COLO668 (cell line): ENCODE measurements at regions not wholly inside any gene's neighbourhood (a gene's known extent, or its start where the extent isn't known, plus 50 kb on each side); places are given as distances from the start of the nearest gene placed in this dataset.
"Not testable (repeated sequence)": the region's sequence is repeated elsewhere in the genome, so short reads cannot be mapped to it uniquely, and the experiment has no call there.

Experiments used
- DNase-seq: peaks from one replicate; lab custom pipeline; 2025; ENCODE audit not compliant: unreplicated experiment; lab: John Stamatoyannopoulos, UW

DNA sequence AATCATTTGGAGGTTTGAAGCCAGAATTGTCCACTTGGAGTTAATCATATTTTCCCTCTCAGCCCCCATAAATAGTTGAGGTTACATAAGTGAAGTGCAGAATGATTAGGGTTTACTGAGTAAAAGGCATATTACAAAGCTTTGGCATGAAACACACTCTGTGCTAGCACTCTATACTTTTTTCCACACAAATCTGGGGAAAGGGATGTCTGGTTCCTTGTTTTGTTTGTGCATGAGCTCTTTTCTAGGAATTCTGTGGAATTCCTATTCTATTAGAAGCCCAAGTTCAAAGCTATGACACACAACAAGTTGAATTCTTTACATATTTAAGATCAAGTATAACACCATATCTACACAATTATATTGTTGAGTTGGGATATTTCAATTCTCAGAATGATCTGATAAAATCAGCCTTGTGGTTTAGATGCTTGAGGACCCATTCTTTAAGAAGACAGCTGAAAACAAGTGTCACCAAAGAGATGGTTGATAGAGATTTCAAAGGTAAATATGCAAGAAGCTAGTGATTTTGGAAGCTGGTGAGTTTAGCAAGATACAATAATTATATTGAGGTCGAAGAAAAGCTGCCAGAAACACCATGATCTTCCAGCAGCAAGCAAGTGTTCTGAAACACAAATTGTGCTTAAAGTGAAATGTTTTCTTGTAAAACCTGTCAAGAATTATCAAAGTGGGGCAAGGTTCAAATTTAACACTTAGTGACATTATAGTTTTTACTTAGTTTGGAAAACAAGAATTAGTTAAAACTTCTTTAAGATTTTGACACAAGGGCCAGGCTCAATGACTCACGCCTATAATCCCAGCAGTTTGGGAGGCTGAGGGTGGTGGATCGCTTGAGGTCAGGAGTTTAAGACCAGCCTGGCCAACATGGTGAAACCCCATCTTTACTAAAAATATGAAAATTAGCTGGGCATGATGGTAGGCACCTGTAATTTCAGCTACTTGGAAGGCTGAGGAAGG lies 122.6 kb downstream of the INHBA start:
- no peak for DNase-seq

DNA sequence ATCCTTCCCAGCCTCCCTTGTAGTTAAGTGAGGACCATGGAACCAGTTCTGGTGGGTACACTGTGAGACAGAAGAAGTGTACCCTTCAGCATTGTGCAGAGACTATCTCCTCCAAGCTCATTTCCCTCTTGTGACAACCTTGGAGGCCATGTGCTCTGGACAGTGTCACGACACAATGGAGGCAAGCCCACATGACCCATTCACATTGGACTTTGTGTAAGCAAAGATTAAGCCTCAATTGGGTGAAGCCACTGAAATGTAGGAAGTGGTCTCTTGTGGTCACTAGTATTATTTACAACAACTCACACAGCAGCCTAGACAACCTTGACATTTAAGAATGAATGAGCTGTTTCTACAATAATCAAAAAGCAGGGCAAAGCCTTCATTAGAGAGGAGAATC lies 124.2 kb downstream of the INHBA start:
- DNase-seq, result no peak

DNA sequence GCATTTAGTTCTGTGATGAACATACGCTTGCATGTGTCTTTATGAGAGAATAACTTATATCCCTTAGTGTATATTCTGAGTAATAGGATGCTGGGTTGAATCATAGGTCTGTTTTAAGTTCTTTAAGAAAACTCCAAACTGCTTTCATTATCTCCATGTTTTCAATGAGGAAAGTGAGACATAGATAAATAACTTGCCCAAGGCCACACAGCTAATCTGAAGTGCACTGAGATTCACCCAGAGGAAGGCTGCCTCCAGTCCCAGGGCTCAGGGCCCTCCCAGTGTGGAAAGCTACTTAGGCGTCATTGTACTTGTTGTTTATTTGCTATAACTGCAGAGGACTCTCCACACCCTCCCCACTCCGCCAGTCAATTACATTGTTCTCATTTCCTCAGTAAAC lies 126.7 kb downstream of the INHBA start:
- no peak for DNase-seq

DNA sequence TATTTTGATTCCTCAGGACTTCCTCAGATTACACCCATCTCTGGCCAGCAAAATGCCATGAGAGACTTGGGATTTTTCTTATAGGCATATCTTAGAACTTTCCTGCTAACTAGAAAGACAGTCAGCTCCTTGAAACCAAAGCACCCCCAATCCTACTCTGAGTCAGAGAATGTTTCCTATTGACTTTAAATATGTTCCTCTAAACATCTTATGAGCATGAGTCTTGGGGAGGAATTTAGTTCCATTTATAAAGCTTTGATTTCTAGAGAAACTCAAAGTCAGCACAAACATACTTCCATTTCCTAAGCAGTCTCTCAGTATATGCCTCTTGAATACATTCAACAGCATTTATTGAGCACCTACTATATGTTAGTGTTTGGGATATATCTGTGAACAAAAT lies 128.5 kb downstream of the INHBA start:
- DNase-seq, result no peak

DNA sequence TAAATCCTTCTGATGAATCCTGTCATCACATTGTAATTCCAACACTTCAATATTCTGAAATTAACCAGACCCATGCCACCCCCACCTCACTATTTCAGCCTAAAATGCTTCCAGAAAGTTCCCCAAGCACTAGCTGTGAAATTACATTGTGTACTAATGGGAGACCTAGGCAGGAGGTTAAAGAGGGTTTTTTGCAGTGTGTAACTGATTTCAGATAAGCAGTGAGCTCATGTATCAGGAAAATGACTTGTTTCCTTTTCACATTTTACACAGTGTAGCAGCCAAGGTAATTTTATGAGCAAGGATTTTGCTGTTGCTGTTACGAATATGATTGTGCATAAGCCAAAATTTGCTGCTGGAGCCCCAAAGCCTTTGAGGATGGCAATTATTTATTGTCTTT lies 129.0 kb downstream of the INHBA start:
- DNase-seq, result no peak

DNA sequence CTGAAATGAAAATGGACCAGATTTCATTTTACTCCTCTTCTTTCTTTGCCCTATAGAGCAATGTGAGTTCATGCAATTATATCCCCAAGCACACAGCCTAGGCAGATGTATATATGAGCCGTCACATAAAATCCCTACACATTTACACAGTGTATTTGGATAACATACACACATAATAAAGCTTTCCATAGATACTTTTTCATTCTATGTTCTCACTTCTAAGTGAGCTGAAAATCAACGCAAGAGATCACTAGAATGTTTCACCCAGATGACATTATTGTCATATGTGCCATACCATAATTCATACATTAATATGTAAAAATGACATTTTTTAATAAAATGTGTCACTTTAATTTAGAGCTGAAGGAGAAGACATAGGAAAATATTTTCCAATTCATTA lies 129.4 kb downstream of the INHBA start:
- DNase-seq, result no peak

DNA sequence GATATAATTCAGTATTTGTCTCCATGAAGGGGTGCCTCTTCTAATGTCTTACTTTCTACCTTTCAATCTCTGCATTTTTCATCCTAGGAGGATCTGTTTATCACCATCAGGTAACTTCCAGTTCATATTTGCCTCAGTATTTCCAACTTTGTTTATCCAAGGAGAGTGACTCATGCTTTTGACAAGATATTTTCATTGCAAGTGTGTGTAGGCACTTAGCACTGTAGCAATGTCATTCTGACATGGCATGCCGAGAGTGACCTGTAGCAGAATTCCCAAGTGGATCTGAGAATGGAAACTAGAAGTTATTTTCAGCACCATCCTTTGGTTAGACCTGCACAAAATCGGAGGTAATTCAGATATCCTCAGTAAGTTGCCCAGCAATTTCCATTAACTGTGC lies 129.9 kb downstream of the INHBA start:
- no peak for DNase-seq

DNA sequence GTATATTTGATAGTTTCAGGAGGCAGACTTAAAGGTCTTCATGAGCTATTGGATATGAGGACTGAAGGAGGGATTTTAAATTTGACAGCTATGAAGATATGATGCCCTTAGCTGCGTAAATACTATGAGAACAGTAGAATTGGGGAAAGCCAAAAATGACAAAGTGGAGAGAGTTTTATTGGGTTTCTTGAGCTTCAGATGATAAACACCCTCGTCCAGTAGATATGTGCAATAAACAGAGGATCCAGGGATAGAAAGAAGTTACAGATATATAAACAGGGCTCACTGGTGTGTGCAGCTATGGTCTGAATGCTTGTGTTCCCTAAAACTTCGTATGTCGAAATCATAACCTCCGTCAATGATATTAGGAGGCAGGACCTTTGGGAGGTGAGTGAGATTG lies 131.3 kb downstream of the INHBA start:
- no peak for DNase-seq

DNA sequence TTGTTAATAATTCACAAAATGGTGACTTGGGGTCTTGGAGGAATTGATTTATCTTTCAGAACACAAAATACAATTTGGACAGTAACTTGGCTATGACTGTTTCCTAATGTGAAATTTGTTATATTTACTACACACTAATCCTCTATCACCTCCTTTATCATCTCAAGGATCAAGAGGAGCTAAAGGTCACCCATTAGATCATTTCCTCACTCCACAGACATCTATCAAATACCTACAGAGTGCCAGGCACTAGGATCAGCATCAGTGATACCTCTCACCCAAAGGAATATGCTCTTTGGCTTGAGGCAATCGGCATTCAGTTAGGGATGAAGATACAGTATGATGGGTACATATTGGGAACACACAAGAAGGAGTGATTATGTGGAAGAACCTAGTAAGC lies 132.1 kb downstream of the INHBA start:
- DNase-seq, result no peak

DNA sequence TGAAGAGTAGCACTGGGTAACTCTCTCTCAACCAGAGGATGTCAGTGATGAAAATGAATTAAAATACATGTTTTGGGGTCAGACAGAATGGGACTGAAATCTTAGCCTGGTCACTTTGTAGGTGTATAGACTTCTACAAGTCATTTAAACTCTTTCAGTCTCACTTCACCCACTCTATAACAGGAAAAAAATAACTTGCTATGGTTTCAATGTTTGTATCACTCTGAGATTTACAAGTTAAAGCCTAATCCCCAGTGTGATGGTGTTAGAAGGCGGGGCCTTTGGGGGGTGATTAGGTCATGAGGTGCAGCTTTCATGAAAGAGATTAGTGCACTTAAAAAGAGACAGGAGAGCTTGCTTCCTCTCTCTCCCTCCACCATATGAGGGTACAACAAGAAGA lies 134.8 kb downstream of the INHBA start:
- DNase-seq, result no peak

DNA sequence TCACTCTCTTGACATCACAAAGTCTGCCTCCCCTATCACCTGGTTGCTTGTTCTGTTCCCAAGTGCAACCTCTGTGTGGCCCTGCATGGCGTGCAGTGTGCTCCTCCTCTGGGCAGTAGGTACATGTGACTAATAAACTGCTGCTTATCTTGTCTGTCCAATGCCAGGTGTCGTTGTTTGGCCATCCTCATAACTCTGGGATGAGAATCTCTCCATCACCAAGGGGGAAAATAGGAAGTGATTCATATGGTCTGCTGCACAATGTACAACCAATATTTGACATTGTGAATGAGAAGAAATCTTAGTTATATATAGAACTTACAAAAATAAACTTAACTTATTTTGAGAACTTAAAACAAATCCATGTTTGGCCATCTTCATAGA lies 135.2 kb downstream of the INHBA start:
- no peak for DNase-seq

DNA sequence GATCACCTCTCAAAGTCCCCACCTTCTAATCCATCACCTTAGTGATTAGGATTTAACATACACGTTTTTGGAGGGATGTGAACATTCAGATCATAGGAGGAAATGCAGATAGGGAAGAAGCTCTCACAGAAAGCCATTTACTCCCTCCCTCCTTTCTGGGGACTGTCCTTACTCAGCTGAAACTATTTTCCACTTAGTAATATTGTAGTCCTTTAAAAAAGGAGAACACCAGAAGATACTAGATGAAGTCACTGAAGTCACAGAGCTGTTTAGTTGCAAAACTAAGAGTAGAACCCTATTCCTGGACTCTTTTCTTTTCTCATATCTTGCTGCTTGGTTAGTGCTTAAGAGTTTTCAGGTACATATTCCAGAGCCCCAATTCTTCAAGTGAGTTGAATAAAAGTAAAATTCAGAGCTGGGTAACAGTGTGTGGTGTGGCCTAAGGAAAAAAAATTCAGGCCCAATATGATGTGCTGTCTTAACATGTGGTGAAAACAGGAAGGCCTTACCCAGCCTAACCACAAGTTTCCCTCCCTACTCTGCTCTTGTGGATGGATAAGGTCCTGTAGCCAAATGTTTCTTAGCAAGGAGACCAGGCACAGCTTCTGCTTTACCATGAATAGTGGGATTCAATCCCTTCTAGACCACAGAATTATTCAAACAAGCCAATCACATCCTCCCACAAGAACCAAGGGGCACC lies 135.7 kb downstream of the INHBA start:
- no peak for DNase-seq

DNA sequence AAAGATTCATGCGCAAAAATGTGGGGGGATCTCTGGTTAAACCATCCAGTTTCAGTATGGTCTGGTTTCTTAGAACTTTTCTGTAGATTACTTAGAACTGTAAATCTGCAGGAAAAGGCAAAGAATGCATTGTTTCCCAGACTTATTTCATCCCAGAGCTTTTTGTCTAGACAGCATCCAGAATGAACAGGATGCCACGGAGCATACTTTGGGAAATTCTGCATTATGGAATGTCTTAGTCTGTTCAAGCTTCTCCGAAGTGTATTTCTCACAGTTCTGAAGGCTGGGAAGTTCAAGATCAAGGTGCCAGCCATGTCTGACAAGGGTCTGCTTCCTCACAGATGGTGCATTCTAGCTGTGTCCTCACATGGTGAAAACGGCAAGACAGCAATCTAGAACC lies 136.3 kb downstream of the INHBA start:
- DNase-seq, result no peak

DNA sequence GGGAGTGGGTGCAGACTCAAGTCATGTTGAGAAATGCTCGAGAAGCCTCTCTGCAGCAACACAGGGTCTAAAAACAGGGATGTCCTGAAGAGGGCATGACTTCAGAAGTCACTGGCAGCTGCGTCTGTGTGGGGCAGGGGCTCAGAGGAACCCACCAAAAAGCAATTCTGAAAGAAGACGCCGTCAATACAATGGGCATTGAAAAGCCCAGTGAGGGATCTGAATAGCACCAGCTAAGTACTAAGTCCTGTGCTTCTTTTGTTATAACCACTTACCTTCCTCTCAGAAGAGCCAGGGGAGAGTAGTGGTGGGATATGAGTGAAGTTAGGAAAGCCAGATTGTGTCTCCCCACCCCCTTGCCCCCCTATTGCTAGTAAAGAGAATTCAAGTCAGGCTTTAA lies 137.2 kb downstream of the INHBA start:
- no peak for DNase-seq

DNA sequence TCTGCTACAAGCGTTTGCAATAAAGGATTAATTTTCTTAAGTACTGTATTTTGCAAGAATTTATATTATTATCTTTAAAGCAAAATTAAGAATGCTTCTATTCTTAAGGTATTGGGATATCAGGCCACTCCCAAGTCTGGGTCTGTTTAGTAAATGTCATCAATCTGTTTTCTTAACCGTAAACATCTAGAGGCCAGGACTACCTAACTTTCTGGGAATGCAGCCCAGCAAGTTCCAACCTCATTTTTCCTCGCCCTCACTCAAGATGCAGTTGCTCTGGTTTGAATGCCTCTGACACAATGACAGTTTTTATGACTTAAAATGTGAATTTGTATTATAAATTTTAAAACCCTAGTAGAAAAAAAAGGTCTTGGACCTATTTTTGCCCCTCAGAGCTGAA lies 143.5 kb downstream of the INHBA start:
- no peak for DNase-seq

DNA sequence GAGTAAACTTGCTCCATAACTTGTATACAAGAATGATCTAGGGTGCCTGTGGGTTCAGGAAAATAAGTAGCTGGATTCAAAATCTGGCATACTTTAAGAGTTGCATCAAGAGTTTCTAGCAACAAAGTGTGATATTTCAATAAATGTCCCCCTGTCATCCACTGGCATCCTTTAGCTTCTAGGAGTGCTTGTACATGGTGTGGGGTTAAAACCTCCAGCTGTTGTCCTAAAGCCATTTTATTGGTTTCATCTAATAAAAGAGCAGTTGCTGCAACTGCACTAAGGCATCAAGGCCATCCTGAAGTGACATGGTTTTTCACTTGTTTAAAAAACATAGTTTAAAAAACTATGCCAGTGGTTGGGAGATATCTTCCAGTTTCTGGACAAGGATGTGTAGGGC lies 148.4 kb downstream of the INHBA start:
- DNase-seq, result no peak

DNA sequence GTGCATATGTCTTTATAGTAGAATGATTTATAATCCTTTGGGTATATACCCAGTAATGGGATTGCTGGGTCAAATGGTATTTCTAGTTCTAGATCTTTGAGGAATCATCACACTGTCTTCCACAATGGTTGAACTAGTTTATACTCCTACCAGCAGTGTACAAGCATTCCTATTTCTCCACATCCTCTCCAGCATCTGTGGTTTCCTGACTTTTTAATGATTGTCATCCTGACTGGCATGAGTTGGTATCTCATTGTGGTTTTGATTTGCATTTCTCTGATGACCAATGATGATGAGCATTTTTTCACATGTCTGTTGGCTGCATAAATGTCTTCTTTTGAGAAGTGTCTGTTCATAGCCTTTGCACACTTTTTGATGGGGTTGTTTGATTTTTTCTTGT lies 152.8 kb downstream of the INHBA start:
- DNase-seq, result not testable (repeated sequence)

DNA sequence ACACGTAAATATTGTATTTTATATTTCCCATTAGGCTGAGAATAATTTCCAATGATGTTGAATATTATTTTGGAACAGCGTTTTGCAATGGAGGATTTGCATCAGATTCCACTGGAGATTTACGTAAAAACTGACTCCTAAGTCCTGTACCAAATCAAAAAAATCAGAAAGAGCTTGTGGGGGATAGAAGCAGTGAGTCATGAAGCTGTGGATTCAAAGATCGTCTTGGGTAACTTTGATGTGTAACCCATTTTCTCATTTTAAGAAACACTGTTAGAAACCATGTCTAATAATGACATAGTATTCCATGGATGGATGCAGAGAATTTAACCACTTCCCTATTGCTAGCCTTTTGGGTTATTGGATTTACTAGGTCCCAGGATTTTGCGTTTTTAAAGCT lies 158.6 kb downstream of the INHBA start:
- DNase-seq, result no peak

DNA sequence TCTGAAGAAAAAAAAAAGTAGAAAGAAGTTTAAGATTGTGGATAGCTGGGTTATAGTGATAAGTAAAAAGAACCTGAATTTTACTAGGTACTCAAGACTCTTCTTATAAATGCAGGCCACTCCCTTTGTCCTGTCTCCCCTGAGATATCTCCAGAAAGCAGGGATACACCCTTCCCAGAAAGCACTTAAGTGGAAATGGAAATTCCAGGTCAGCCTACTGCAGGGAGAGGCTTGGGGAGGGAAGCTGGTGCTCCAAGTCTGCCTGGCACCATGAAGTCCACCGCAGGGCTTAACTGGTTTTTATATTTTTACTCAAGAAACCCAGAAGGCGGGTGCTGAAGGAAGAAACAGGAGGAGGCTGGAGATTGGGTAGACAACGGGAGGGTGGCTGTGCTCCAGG lies 162.3 kb downstream of the INHBA start:
- DNase-seq, result no peak

DNA sequence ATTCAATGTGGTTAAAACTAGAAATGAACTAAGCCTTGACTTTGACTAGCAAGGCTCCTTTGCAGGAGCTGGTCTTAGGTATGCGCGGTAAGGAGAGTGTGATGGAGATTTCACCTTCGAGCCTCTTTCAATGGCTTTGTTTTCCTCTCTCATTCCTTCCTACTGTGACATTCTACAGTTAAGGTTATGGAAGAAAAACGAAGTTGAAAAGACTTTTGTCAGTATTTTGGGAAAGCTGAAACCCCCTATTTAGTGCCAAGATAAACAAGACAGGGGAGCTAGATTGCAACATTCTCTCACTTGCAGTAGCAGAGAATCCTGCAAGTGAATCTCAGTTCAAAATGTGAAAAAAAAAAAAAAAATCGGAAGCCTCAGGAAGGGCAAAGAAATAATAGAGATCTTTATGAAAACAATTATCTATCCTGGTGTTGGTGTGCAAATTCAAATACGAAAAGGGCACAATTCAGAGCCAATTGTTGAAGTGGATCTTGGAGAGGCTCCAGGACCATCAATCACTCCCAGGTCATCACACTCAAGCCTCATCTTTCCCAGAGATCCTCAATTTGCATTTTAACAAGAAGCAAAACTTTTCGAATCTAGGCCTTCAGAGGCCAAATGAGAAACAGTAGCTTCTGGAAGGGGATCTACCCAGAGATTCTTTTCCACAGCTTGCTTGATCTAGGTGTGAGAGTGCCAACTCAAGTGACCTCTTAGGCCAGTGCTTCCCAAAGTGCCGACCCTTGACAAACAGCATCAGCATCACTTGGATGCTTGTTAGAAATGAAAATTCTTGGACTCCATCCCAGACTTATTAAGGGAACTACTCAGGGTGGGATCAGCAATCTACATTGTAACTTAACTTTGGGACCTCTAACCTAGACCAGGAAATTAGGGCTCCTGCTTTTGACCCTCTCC lies 163.8 kb downstream of the INHBA start:
- no peak for DNase-seq

DNA sequence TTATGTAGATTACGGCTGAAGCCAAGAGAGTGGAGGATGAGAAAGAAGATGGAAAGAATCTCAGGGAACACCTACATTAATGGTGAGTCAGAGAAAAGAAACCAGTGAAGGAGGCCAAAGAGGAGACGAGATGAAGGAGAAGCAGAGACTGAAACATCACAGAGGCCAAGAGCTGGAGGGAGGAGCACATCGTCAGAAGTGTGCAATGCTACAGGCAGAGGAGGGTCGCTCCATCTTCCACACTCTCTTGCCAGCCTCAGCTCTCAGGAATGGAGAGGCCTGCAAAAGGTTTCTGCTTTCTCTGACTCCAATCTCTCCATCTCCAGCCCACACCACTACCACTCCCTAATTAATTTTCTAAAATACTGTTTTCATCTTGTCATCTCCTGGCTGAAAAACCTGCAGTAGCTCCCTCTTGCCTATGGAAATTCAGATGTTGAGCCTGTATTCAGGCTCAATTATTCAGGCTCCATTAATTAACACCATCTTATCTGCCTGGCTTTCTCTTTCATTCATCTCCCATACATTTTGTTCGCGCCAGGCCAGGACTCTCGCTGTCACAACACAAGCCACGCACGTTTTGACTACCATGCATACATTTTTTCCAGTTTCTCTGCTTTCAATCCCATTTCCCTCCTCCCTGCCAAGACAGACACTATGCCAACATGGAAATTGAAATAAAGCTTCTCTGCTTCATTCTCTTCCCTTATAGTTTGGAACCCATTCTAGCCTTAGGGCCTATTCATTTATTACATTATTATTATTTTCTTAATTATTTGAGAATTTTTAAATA lies 165.8 kb downstream of the INHBA start:
- no peak for DNase-seq
